Vagina (tissue), 2 donors: ENCODE measurements at regions not wholly inside any gene's neighbourhood (a gene's known extent, or its start where the extent isn't known, plus 50 kb on each side); places are given as distances from the start of the nearest gene placed in this dataset.
"Not testable (repeated sequence)": the region's sequence is repeated elsewhere in the genome, so short reads cannot be mapped to it uniquely, and the experiment has no call there.

ENCODE experiments used
- POLR2AphosphoS5 ChIP-seq, 2 donors: sonication (generic); formaldehyde crosslinking; IDR thresholded peaks; one replicate each; pipeline ENCODE4 v1.9.0; 2017; ENCODE audit warnings: antibody characterized with exemption in 2 of 2, mild to moderate bottlenecking in 2 of 2, low read depth in 1 of 2; ENCODE audit not compliant: insufficient read depth in 1 of 2
- TF ChIP-seq, protein P1 (sequence below), 3 experiments: fragments of 450-650 bp in 2 of 3; fragments of 200-600 bp in 1 of 3; sonication (generic) in 1 of 3; IDR thresholded peaks; one replicate each; pipeline ENCODE4 v1.5.1; 2017 to 2019; ENCODE audit warnings: antibody characterized with exemption in 3 of 3, mild to moderate bottlenecking in 2 of 3, moderate library complexity in 2 of 3

DNA sequence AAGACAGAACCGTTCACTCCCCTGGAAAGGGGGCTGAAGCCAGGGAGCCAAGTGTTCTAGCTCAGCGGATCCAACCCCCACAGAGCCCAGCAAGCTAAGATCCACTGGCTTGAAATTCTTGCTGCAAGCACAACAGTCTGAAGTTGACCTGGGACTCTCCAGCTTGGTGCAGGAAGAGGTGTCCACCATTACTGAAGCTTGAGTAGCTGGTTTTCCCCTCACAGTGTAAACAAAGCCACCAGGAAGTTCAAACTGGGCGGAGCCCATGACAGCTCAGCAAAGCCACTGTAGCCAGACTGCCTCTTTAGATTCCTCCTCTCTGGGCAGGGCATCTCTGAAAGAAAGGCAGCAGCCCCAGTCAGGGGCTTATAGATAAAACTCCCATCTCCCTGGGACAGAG, 132.8 kb upstream of the SPRED1 start:
- not testable (repeated sequence) for TF ChIP-seq POLR2AphosphoS5 (IDR thresholded peaks at IDR 0.05; ENCODE audit: insufficient read depth in 1 of 2, low read depth in 1 of 2)
- TF ChIP-seq, protein P1, sequence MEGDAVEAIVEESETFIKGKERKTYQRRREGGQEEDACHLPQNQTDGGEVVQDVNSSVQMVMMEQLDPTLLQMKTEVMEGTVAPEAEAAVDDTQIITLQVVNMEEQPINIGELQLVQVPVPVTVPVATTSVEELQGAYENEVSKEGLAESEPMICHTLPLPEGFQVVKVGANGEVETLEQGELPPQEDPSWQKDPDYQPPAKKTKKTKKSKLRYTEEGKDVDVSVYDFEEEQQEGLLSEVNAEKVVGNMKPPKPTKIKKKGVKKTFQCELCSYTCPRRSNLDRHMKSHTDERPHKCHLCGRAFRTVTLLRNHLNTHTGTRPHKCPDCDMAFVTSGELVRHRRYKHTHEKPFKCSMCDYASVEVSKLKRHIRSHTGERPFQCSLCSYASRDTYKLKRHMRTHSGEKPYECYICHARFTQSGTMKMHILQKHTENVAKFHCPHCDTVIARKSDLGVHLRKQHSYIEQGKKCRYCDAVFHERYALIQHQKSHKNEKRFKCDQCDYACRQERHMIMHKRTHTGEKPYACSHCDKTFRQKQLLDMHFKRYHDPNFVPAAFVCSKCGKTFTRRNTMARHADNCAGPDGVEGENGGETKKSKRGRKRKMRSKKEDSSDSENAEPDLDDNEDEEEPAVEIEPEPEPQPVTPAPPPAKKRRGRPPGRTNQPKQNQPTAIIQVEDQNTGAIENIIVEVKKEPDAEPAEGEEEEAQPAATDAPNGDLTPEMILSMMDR (IDR thresholded peaks at IDR 0.05): not testable (repeated sequence)
